IPS DF 4.7 (cell line): ENCODE measurements at regions not wholly inside any gene's neighbourhood (a gene's known extent, or its start where the extent isn't known, plus 50 kb on each side); places are given as distances from the start of the nearest gene placed in this dataset.
"Not testable (repeated sequence)": the region's sequence is repeated elsewhere in the genome, so short reads cannot be mapped to it uniquely, and the experiment has no call there.

Experiments used
- DNase-seq: peaks from one replicate; pipeline ENCODE4 v3.0.0-alpha.2; 2013; ENCODE audit warnings: low spot score; ENCODE audit errors: extremely low read depth

GRCh38 chr5:154589511-154589910 is 111.5 kb upstream of the HAND1 start:
- DNase-seq = no peak

GRCh38 chr5:154588833-154589425 is 110.9 kb upstream of the HAND1 start:
- DNase-seq = not testable (repeated sequence)

GRCh38 chr5:154588091-154588774 is 110.2 kb upstream of the HAND1 start:
- no peak for DNase-seq

- no peak for DNase-seq
Observed at GRCh38 chr5:154587123-154588026, 109.3 kb upstream of the HAND1 start.

GRCh38 chr5:154583671-154584177 is 105.7 kb upstream of the HAND1 start:
- no peak for DNase-seq

GRCh38 chr5:154580422-154580821 is 102.4 kb upstream of the HAND1 start:
- DNase-seq = no peak

- DNase-seq = no peak
Observed at GRCh38 chr5:154577416-154577815, 99.4 kb upstream of the HAND1 start.

GRCh38 chr5:154576429-154576806 is 98.4 kb upstream of the HAND1 start:
- DNase-seq = no peak

- no peak for DNase-seq
Observed at GRCh38 chr5:154575546-154576428, 97.8 kb upstream of the HAND1 start.

GRCh38 chr5:154573011-154573410 is 95.0 kb upstream of the HAND1 start:
- DNase-seq = no peak

GRCh38 chr5:154571325-154572035 is 93.5 kb upstream of the HAND1 start:
- DNase-seq = no peak

GRCh38 chr5:154570572-154571324 is 92.7 kb upstream of the HAND1 start:
- DNase-seq = no peak

GRCh38 chr5:154568589-154568988 is 90.6 kb upstream of the HAND1 start:
- DNase-seq = no peak

GRCh38 chr5:154567155-154567554 is 89.1 kb upstream of the HAND1 start:
- DNase-seq = no peak

- no peak for DNase-seq
Observed at GRCh38 chr5:154566146-154566680, 88.2 kb upstream of the HAND1 start.

- DNase-seq = no peak
Observed at GRCh38 chr5:154565123-154565522, 87.1 kb upstream of the HAND1 start.

- no peak for DNase-seq
Observed at GRCh38 chr5:154562244-154562880, 84.3 kb upstream of the HAND1 start.

GRCh38 chr5:154559398-154560276 is 81.6 kb upstream of the HAND1 start:
- DNase-seq = no peak
